ENCODE measurements at regions not wholly inside any gene's neighbourhood (a gene's known extent, or its start where the extent isn't known, plus 50 kb on each side); places are given as distances from the start of the nearest gene placed in this dataset.
"Not testable (repeated sequence)": the region's sequence is repeated elsewhere in the genome, so short reads cannot be mapped to it uniquely, and the experiment has no call there.

- DNase-seq, result no peak
Observed at GRCh38 chr10:2777666-2778355, 289.5 kb upstream of the PFKP start.

GRCh38 chr10:2772816-2773631 is 294.3 kb upstream of the PFKP start:
- DNase-seq, result no peak

GRCh38 chr10:2772135-2772534 is 295.2 kb upstream of the PFKP start:
- no peak for DNase-seq

- DNase-seq, result not testable (repeated sequence)
Observed at GRCh38 chr10:2767293-2767692, 300.1 kb upstream of the PFKP start.

- DNase-seq, result no peak
Observed at GRCh38 chr10:2761971-2762370, 305.4 kb upstream of the PFKP start.

- DNase-seq, result no peak
Observed at GRCh38 chr10:2761311-2761710, 306.0 kb upstream of the PFKP start.

- no peak for DNase-seq
Observed at GRCh38 chr10:2760736-2761135, 306.6 kb upstream of the PFKP start.

- no peak for DNase-seq
Observed at GRCh38 chr10:2759233-2759632, 308.1 kb upstream of the PFKP start.

- no peak for DNase-seq
Observed at GRCh38 chr10:2754943-2755342, 312.4 kb upstream of the PFKP start.

GRCh38 chr10:2748287-2748686 is 319.1 kb upstream of the PFKP start:
- DNase-seq, result no peak

- no peak for DNase-seq
Observed at GRCh38 chr10:2746638-2747037, 320.7 kb upstream of the PFKP start.

GRCh38 chr10:2745666-2746065 is 321.7 kb upstream of the PFKP start:
- no peak for DNase-seq

- DNase-seq, result no peak
Observed at GRCh38 chr10:2744547-2745200, 322.7 kb upstream of the PFKP start.

- DNase-seq, result no peak
Observed at GRCh38 chr10:2734603-2735002, 332.7 kb upstream of the PFKP start.

- DNase-seq, result no peak
Observed at GRCh38 chr10:2733278-2733963, 333.9 kb upstream of the PFKP start.

GRCh38 chr10:2731940-2732339 is 335.4 kb upstream of the PFKP start:
- DNase-seq, result no peak

GRCh38 chr10:2729197-2729596 is 338.2 kb upstream of the PFKP start:
- DNase-seq, result no peak

GRCh38 chr10:2728087-2728486 is 339.3 kb upstream of the PFKP start:
- DNase-seq, result no peak

GRCh38 chr10:2716596-2716995 is 350.8 kb upstream of the PFKP start:
- no peak for DNase-seq

GRCh38 chr10:2714597-2714996 is 352.8 kb upstream of the PFKP start:
- no peak for DNase-seq

GRCh38 chr10:2703953-2704352 is 363.4 kb upstream of the PFKP start:
- no peak for DNase-seq

GRCh38 chr10:2701802-2702201 is 365.5 kb upstream of the PFKP start:
- DNase-seq, result no peak

- no peak for DNase-seq
Observed at GRCh38 chr10:2700626-2701305, 366.6 kb upstream of the PFKP start.
